ENCODE measurements at regions not wholly inside any gene's neighbourhood (a gene's known extent, or its start where the extent isn't known, plus 50 kb on each side); places are given as distances from the start of the nearest gene placed in this dataset.
"Not testable (repeated sequence)": the region's sequence is repeated elsewhere in the genome, so short reads cannot be mapped to it uniquely, and the experiment has no call there.

DNA sequence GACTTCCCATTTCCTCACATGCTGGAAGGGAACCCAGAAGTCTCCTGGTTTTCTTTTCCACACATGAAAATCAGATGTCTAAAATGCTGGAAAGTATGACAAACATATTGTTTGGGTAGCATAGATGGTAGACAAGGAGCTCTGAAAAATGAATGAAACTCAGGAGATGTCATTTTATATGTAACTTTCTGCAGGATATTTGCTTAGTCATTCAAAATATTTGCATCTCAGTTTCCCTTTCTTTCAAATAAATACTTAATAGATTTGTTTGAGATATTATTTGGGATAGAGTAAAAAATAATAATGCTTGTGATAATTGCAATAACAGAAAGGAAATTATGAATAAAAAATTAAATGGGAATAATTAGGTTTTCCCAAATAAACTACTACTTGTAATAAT lies 298.9 kb upstream of the ADARB2 start:
- TF ChIP-seq, protein P1, sequence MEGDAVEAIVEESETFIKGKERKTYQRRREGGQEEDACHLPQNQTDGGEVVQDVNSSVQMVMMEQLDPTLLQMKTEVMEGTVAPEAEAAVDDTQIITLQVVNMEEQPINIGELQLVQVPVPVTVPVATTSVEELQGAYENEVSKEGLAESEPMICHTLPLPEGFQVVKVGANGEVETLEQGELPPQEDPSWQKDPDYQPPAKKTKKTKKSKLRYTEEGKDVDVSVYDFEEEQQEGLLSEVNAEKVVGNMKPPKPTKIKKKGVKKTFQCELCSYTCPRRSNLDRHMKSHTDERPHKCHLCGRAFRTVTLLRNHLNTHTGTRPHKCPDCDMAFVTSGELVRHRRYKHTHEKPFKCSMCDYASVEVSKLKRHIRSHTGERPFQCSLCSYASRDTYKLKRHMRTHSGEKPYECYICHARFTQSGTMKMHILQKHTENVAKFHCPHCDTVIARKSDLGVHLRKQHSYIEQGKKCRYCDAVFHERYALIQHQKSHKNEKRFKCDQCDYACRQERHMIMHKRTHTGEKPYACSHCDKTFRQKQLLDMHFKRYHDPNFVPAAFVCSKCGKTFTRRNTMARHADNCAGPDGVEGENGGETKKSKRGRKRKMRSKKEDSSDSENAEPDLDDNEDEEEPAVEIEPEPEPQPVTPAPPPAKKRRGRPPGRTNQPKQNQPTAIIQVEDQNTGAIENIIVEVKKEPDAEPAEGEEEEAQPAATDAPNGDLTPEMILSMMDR (conservative IDR thresholded peaks at IDR 0.05; ENCODE audit: low read depth, low read length) = no peak
- H3K4me3 ChIP-seq (ENCODE audit: low read depth, low read length) = no peak overlapping the region
- no peak for DNase-seq (ENCODE audit: low read depth)

DNA sequence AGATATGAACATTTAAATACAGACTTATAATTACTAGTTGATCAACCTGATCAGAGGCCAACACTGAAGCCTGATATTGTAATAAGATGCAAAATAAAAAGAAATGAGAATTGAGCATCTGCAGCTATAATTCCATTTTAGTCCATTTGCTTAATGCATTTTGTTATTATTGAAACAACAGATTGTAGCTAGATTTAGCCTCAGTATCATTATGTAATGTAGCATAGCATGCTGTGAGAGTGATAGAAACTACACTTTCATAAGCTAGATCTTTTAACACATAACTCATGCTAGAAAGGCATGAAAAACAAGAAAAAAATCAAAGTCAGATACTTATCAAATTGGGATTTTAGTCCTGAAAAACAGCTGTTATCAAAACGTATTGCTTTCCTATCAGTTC lies 292.7 kb upstream of the ADARB2 start:
- no peak overlapping the region for H3K4me3 ChIP-seq (ENCODE audit: low read depth, low read length)
- TF ChIP-seq, protein P1 (conservative IDR thresholded peaks at IDR 0.05; ENCODE audit: low read depth, low read length) = no peak
- no peak for DNase-seq (ENCODE audit: low read depth)

DNA sequence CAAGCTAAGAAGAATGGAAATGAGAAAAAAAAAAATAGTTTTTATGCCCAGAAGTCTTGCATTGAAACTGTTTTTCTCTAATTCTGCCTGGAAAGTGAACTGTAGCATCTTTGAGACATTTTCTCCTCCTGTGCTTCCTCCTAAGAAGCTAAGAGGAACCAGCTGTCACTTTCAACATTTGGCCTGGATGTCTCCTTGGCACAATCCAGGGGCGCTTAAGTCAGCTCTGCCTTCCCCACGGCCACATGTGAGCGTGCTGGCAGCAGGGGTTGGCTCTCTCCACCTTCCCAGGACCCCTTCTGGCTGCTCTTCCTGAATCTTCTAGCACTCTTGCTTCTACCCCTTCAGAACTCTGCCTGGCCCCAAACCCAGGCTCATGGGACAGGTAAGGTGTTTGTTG lies 289.6 kb upstream of the ADARB2 start:
- no peak for DNase-seq (ENCODE audit: low read depth)
- H3K4me3 ChIP-seq (ENCODE audit: low read depth, low read length) = no peak overlapping the region
- TF ChIP-seq, protein P1 (conservative IDR thresholded peaks at IDR 0.05; ENCODE audit: low read depth, low read length) = no peak

DNA sequence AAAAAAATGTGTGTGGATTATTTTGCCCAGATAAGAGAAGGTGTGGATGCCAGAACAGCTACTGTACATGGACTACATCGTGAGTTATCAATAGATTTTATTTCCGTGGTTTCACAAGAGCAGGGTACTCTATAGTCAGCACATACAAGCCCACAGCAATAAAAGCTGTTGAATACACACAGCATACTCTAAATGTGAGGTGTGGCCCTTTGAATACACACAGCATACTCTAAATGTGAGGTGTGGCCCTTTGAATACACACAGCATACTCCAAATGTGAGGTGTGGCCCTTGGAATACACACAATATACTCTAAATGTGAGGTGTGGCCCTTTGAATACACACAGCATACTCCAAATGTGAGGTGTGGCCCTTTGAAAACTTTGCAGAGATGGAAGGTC lies 287.4 kb upstream of the ADARB2 start:
- not testable (repeated sequence) for DNase-seq (ENCODE audit: low read depth); H3K4me3 ChIP-seq (ENCODE audit: low read depth, low read length)

DNA sequence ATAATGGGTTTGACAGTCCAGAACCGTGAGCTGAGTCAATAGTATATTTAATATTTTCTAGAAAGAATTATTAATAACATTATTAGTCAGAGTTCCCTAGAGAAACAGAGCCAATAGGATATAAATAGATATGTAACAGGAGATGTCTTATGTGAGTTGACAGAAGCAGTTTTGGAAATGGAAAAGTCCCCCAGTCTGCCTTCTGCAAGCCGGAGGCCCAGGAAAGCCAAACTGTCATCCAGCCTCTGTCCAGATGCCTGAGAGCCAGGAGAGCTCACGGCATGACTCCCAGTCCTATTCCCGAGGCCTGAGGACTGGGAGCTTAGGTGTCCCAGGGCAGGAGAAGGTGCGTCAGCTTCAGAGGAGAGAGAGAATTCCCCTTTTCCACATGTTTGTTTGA lies 286.4 kb upstream of the ADARB2 start:
- TF ChIP-seq, protein P1 (conservative IDR thresholded peaks at IDR 0.05; ENCODE audit: low read depth, low read length) = no peak
- H3K4me3 ChIP-seq (ENCODE audit: low read depth, low read length) = no peak overlapping the region
- DNase-seq (ENCODE audit: low read depth) = no peak

DNA sequence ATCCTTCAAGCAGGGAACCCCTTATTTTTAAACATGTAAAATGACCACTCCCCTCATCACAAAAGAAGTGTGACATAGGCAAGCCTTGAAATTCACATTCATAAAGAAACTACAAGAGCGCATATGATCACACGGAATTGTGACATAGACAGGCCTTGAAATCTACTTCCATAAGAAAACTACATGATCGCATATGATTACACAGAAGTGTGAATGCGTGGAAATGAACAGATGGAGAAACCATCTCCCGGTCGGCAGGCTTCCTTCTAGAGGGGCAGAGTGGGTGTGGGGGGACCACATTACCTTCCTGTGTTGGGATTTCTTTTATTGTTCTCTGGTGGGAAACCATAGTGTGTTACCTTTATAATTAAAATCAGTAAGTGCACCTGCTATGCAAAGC lies 285.1 kb upstream of the ADARB2 start:
- no peak overlapping the region for H3K4me3 ChIP-seq (ENCODE audit: low read depth, low read length)
- TF ChIP-seq, protein P1 (conservative IDR thresholded peaks at IDR 0.05; ENCODE audit: low read depth, low read length) = no peak
- DNase-seq (ENCODE audit: low read depth) = no peak

DNA sequence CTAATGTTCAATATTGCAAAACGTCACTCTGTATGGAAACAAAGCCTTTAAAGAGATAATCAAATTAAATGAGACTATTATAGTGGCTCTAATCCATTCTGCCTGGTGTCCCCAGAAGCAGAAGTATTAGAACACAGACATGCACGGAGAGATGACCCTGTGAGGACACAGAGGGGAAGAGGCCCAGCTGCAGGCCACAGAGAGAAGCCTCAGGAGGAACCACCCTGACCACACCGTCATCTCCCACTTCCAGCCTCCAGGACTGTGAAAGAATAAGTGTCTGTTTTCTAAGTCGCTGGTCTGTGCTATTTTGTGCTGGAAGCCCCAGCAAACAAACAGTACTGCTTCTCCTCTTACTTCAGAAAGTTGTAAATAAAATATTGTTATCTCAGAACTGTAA lies 283.5 kb upstream of the ADARB2 start:
- no peak overlapping the region for H3K4me3 ChIP-seq (ENCODE audit: low read depth, low read length)
- no peak for DNase-seq (ENCODE audit: low read depth)
- TF ChIP-seq, protein P1 (conservative IDR thresholded peaks at IDR 0.05; ENCODE audit: low read depth, low read length) = no peak

DNA sequence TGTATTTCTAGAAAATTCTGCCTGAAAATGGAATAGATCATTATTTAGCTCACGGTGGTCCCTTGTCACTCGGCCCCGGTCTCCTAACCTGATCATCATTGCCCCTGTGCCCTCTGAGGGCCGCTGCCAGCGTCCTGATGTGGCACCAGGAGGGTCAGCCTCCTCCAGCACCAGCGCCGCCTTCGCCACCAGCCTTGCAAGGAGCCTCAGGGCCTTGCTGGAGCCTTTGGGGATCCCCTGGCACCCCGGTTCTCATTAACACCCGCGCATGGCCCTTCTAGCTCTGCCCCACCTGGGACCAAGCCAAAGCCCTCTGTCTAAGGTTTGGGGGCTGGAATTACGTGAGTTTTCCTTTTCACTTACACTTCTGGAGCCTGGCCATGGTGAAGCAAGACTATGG lies 282.5 kb upstream of the ADARB2 start:
- DNase-seq (ENCODE audit: low read depth) = no peak
- TF ChIP-seq, protein P1 (conservative IDR thresholded peaks at IDR 0.05; ENCODE audit: low read depth, low read length) = no peak
- no peak overlapping the region for H3K4me3 ChIP-seq (ENCODE audit: low read depth, low read length)
